ENCODE measurements at regions not wholly inside any gene's neighbourhood (a gene's known extent, or its start where the extent isn't known, plus 50 kb on each side); places are given as distances from the start of the nearest gene placed in this dataset.

GRCh38 chr9:1959371-1959770 is 55.8 kb upstream of the SMARCA2 start:
- Mint-ChIP-seq H3K36me3 (ENCODE audit: low read depth) (peaks cover 2% of the 10 kb centered on the region), H3K4me3 (no peak overlapping the region), H3K27me3 (peaks cover 6% of the 10 kb centered on the region), H3K27ac (no peak overlapping the region), H3K4me1 (peaks cover 3% of the 10 kb centered on the region)
- ATAC-seq (no peak), DNase-seq (no peak)
- H3K9me3 ChIP-seq (ENCODE audit: control insufficient read depth, low read length, poor library complexity, severe bottlenecking) = no peaks in the 10 kb centered on the region

- no peak overlapping the region for H3K4me3 Mint-ChIP-seq
- H3K27ac Mint-ChIP-seq = no peak overlapping the region
- peaks cover 10% of the 10 kb centered on the region for H3K27me3 Mint-ChIP-seq
- ATAC-seq = no peak
- H3K4me1 Mint-ChIP-seq = peaks cover 3% of the 10 kb centered on the region
- no peak for DNase-seq
- no peaks in the 10 kb centered on the region for H3K9me3 ChIP-seq (ENCODE audit: control insufficient read depth, low read length, poor library complexity, severe bottlenecking)
- H3K36me3 Mint-ChIP-seq (ENCODE audit: low read depth) = peaks cover 2% of the 10 kb centered on the region
Measured at GRCh38 chr9:1960342-1961042, 54.7 kb upstream of the SMARCA2 start.

- DNase-seq (no peak), ATAC-seq (no peak)
- H3K27ac Mint-ChIP-seq = no peak overlapping the region
- H3K36me3 Mint-ChIP-seq (ENCODE audit: low read depth) = peaks cover 2% of the 10 kb centered on the region
- peaks cover 10% of the 10 kb centered on the region for H3K27me3 Mint-ChIP-seq
- H3K9me3 ChIP-seq (ENCODE audit: control insufficient read depth, low read length, poor library complexity, severe bottlenecking) = no peaks in the 10 kb centered on the region
- H3K4me1 Mint-ChIP-seq = no peaks in the 10 kb centered on the region
- H3K4me3 Mint-ChIP-seq = no peak overlapping the region
Measured at GRCh38 chr9:1962122-1962521, 53.0 kb upstream of the SMARCA2 start.

- ATAC-seq (no peak), DNase-seq (no peak)
- peaks cover 2% of the 10 kb centered on the region for H3K36me3 Mint-ChIP-seq (ENCODE audit: low read depth)
- H3K27ac Mint-ChIP-seq = no peak overlapping the region
- no peak overlapping the region for H3K4me3 Mint-ChIP-seq
- H3K27me3 Mint-ChIP-seq = peaks cover 15% of the 10 kb centered on the region
- H3K4me1 Mint-ChIP-seq = no peaks in the 10 kb centered on the region
- H3K9me3 ChIP-seq (ENCODE audit: control insufficient read depth, low read length, poor library complexity, severe bottlenecking) = no peaks in the 10 kb centered on the region
Measured at GRCh38 chr9:1962588-1963106, 52.5 kb upstream of the SMARCA2 start.

- no peaks in the 10 kb centered on the region for H3K9me3 ChIP-seq (ENCODE audit: control insufficient read depth, low read length, poor library complexity, severe bottlenecking)
- H3K4me1 Mint-ChIP-seq = no peaks in the 10 kb centered on the region
- ATAC-seq (no peak), DNase-seq (no peak)
- H3K27ac Mint-ChIP-seq = no peak overlapping the region
- H3K27me3 Mint-ChIP-seq = peaks cover 18% of the 10 kb centered on the region
- no peak overlapping the region for H3K4me3 Mint-ChIP-seq
- no peaks in the 10 kb centered on the region for H3K36me3 Mint-ChIP-seq (ENCODE audit: low read depth)
Measured at GRCh38 chr9:1964093-1964492, 51.1 kb upstream of the SMARCA2 start.
